ENCODE measurements at regions not wholly inside any gene's neighbourhood (a gene's known extent, or its start where the extent isn't known, plus 50 kb on each side); places are given as distances from the start of the nearest gene placed in this dataset.
"Not testable (repeated sequence)": the region's sequence is repeated elsewhere in the genome, so short reads cannot be mapped to it uniquely, and the experiment has no call there.

DNA sequence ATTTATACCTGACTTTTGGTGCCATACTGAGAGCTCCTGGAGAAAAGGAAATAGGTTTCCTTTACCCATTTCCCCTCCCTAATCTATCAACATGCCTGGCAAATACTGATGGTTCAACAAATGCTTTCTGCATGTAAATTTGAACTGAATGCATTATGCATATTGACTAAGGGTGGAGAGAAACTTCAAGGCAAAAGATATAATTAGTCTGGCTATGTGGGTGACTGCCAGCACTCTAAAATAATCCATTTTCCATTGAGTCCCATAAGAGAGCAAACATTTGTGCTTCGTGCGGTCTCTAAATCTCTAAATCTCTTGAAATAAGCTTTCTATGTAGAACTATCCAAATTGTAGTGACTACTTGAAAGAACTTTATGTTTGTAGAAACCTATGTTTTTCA is 451.3 kb upstream of the LMCD1 start:
- ATAC-seq (no peak), DNase-seq (ENCODE audit: low read depth, low spot score) (no peak)
- Histone ChIP-seq H3K27ac (ENCODE audit: low read length) (no peak overlapping the region), H3K4me3 (ENCODE audit: low read depth in 2 of 2, low read length in 2 of 2) (no peak overlapping the region), H3K36me3 (ENCODE audit: control insufficient read depth, insufficient read depth, low read length) (no peaks in the 10 kb centered on the region), H3K4me1 (ENCODE audit: control insufficient read depth, insufficient read depth, low read length) (no peaks in the 10 kb centered on the region), H3K9me3 (ENCODE audit: control insufficient read depth, insufficient read depth, low read depth, low read length) (no peaks in the 10 kb centered on the region), H3K27me3 (ENCODE audit: control insufficient read depth, insufficient read depth, low read length) (no peaks in the 10 kb centered on the region)
- in situ Hi-C loops (cut with HindIII; ENCODE audit: low pct_unique_long_range_greater_than_20kb, low sequenced_read_pairs) (no loop called here), intact Hi-C loops (cut with micrococcal nuclease; ENCODE audit: unreplicated experiment) (no loop called here)
- ChIA-PET CTCF (no interaction called here), POLR2A (no interaction called here)
- BruUV-seq (replicated peaks) = no TSS peak
- no peak for TF ChIP-seq POLR2AphosphoS5 (IDR thresholded peaks at IDR 0.05; ENCODE audit: low read depth, low read length)
- TF ChIP-seq TCF7L2 (IDR thresholded peaks at IDR 0.05; ENCODE audit: low read depth, low read length) = no peak
- TF ChIP-seq SIN3A (IDR thresholded peaks at IDR 0.05; ENCODE audit: borderline replicate concordance, insufficient read depth, low read depth, low read length) = no peak
- TF ChIP-seq, protein P1, sequence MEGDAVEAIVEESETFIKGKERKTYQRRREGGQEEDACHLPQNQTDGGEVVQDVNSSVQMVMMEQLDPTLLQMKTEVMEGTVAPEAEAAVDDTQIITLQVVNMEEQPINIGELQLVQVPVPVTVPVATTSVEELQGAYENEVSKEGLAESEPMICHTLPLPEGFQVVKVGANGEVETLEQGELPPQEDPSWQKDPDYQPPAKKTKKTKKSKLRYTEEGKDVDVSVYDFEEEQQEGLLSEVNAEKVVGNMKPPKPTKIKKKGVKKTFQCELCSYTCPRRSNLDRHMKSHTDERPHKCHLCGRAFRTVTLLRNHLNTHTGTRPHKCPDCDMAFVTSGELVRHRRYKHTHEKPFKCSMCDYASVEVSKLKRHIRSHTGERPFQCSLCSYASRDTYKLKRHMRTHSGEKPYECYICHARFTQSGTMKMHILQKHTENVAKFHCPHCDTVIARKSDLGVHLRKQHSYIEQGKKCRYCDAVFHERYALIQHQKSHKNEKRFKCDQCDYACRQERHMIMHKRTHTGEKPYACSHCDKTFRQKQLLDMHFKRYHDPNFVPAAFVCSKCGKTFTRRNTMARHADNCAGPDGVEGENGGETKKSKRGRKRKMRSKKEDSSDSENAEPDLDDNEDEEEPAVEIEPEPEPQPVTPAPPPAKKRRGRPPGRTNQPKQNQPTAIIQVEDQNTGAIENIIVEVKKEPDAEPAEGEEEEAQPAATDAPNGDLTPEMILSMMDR (IDR thresholded peaks at IDR 0.05) = no peak
- no peak for TF ChIP-seq REST (IDR thresholded peaks at IDR 0.05; ENCODE audit: insufficient read depth in 1 of 2, low read depth in 2 of 2, low read length in 1 of 2)

DNA sequence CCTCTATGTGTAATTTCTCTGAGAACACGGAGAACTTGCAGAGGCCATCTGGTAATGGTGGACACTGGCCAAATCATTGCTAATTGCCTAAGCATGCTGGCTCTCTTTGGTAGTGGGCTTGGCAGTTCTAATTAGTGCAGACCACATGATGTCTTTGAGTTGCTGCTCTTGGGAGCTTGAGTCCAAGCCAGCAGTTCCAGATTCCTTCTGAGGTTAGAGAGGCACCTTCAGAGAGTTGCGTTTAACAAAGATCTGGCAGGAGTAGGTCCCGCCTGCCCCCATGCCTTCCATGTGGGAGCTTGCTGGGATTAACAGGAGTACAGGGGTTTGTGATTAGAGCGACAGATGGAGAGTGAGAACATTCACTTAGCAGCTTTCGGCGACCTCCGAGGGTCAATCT is 449.0 kb upstream of the LMCD1 start:
- in situ Hi-C loops (cut with HindIII; ENCODE audit: low pct_unique_long_range_greater_than_20kb, low sequenced_read_pairs) = no loop called here
- CTCF ChIA-PET = no interaction called here
- no peak for TF ChIP-seq SIN3A (IDR thresholded peaks at IDR 0.05; ENCODE audit: borderline replicate concordance, insufficient read depth, low read depth, low read length)
- TF ChIP-seq, protein P1 (IDR thresholded peaks at IDR 0.05) = no peak
- TF ChIP-seq TCF7L2 (IDR thresholded peaks at IDR 0.05; ENCODE audit: low read depth, low read length) = no peak
- TF ChIP-seq REST (IDR thresholded peaks at IDR 0.05; ENCODE audit: insufficient read depth in 1 of 2, low read depth in 2 of 2, low read length in 1 of 2) = no peak
- no peak for TF ChIP-seq POLR2AphosphoS5 (IDR thresholded peaks at IDR 0.05; ENCODE audit: low read depth, low read length)
- H3K27me3 ChIP-seq (ENCODE audit: control insufficient read depth, insufficient read depth, low read length) = no peaks in the 10 kb centered on the region
- H3K27ac ChIP-seq (ENCODE audit: low read length) = no peak overlapping the region
- no peak overlapping the region for H3K4me3 ChIP-seq (ENCODE audit: low read depth in 2 of 2, low read length in 2 of 2)
- intact Hi-C loops (cut with micrococcal nuclease; ENCODE audit: unreplicated experiment) = no loop called here
- DNase-seq (ENCODE audit: low read depth, low spot score) (no peak), ATAC-seq (no peak)
- no peaks in the 10 kb centered on the region for H3K4me1 ChIP-seq (ENCODE audit: control insufficient read depth, insufficient read depth, low read length)
- POLR2A ChIA-PET = no interaction called here
- BruUV-seq (replicated peaks) = no TSS peak
- no peaks in the 10 kb centered on the region for H3K9me3 ChIP-seq (ENCODE audit: control insufficient read depth, insufficient read depth, low read depth, low read length)
- H3K36me3 ChIP-seq (ENCODE audit: control insufficient read depth, insufficient read depth, low read length) = no peaks in the 10 kb centered on the region

- POLR2A ChIA-PET; intact Hi-C loops (cut with micrococcal nuclease; ENCODE audit: unreplicated experiment); H3K27me3 ChIP-seq (ENCODE audit: control insufficient read depth, insufficient read depth, low read length); H3K4me1 ChIP-seq (ENCODE audit: control insufficient read depth, insufficient read depth, low read length); BruUV-seq (replicated peaks); ATAC-seq; CTCF ChIA-PET; DNase-seq (ENCODE audit: low read depth, low spot score); H3K27ac ChIP-seq (ENCODE audit: low read length); H3K36me3 ChIP-seq (ENCODE audit: control insufficient read depth, insufficient read depth, low read length); in situ Hi-C loops (cut with HindIII; ENCODE audit: low pct_unique_long_range_greater_than_20kb, low sequenced_read_pairs); H3K4me3 ChIP-seq (ENCODE audit: low read depth in 2 of 2, low read length in 2 of 2); H3K9me3 ChIP-seq (ENCODE audit: control insufficient read depth, insufficient read depth, low read depth, low read length): not testable (repeated sequence)
Observed at GRCh38 chr3:8068135-8068534, 433.5 kb upstream of the LMCD1 start.
